T47D (cell line): ENCODE measurements at regions not wholly inside any gene's neighbourhood (a gene's known extent, or its start where the extent isn't known, plus 50 kb on each side); places are given as distances from the start of the nearest gene placed in this dataset.

Source experiments
- DNase-seq, 2 experiments: peaks; one replicate each; pipeline versions ENCODE4 v3.0.0 to v3.0.0-alpha.2; 2011 to 2012; ENCODE audit warnings: low read depth in 1 of 2, low spot score in 1 of 2
- JUND ChIP-seq: IDR thresholded peaks from 2 replicates; pipeline ENCODE4 v1.6.1; 2012; ENCODE audit warnings: low read depth
- in situ Hi-C: cut with HindIII; loops from 2 replicates; pipeline ENCODE4 v1.10.0; 2016; ENCODE audit warnings: low sequenced_read_pairs, low pct_unique_long_range_greater_than_20kb

DNA sequence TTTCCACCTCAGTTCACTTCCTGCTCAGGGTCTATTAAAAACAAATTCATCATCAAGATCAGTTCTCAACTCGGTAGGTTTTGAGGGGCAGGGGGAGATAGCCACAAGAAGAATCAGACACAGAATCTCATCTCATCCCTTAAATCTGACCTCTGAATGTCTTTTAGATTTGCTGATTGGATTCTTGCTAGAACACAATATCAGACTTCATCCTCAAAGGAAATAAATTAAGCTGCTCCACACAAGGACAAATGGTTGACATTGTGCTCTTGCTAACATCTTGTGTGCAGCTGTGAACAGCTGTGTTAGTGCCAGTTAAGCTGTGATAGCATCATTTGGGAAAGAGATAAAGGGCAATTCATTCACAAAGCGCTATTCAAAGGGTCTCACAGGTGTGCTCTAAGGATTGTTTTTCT is 184.0 kb upstream of the ADAMTS9 start:
- in situ Hi-C loops, result no loop called here
- TF ChIP-seq JUND, result no peak
- no peak for DNase-seq

DNA sequence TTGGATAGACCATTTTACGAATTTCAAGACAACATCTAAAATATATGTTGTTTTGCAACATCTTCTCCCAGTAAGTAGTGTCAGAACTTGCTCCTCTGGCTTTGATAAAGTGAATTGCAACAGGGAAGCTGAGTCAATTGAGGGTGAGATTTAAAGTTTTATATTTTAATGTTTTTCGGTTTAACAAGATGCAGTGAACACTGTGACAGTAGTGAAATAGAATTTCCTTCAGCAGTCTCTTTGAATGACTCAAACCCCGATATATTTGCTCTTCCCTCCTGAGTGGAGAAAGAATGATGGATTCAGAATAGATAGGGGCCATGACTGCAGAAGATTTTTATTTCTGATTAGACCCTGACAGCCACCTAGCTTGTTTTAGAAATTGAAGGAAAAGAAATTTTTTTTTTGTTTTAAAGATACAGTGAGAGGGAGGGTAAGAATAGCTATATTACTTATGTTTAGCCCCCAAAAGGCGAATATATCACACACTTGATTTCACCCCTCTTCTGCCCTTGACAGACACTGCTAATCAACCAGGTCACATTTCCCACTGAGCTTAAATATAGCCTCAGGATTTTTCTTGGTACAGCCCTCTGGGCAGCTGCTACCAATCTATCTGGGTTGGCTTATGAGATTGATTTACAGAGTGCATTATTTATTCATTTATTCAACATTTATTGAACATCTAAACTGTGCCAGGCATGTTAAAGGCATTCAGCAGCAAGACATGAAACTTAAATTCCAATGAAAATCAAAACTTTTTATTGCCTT is 183.3 kb upstream of the ADAMTS9 start:
- in situ Hi-C loops, result no loop called here
- no peak for DNase-seq
- TF ChIP-seq JUND, result no peak

DNA sequence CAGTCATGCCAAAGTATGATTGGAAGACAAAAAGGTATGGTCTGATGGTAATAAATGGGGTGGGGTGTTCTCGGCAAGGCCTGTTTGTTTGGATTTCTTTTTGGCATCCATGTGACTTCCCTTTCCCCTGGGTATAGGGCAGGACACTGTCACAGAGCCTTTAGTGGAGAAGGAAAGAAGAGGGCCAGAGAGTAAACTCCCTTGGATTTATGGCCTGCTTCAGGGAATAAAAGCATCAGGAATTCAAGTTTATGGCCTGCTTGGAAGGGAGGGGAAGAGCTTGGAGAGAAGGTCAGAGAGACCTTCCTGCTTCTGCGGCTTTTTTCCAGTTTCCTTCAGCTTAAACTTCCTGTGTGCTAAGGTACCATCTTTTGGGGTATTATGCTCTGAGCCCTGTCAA is 179.4 kb upstream of the ADAMTS9 start:
- no peak for TF ChIP-seq JUND
- in situ Hi-C loops, result no loop called here
- DNase-seq, result no peak

DNA sequence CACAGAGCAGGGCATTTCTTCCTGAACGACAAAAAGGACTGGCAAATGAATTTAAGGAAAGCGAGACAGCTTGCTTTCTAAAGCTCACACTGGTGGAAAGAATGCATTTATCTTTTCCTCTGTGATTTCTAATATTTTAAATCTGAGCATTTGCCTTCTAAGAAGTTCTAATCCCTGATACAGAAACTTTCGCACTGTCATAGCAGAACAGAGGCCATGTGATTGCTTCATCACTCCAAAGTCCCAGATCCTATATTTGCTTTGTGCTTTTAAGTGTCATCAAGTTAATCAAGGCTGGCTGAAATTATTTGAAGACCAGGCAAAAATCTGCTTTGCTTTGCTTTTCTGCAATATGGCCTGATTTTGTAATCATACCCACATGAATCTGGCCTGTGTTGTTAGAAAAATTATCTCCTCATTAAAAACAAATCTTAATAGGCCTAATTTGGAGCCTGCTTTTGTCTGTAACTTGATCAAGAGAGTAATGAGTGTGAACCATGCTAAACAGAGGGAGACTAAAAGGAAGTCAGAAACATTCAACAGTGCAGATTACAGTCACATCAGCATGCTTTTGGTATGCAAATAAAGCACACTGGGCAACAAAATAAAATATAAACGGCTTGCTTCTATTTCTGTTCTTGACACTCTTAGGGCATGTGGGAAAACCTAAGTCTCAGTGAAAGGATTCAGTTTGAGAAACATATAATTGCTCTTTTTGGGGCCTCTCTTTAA is 178.2 kb upstream of the ADAMTS9 start:
- in situ Hi-C loops, result no loop called here
- no peak for DNase-seq
- TF ChIP-seq JUND, result no peak

DNA sequence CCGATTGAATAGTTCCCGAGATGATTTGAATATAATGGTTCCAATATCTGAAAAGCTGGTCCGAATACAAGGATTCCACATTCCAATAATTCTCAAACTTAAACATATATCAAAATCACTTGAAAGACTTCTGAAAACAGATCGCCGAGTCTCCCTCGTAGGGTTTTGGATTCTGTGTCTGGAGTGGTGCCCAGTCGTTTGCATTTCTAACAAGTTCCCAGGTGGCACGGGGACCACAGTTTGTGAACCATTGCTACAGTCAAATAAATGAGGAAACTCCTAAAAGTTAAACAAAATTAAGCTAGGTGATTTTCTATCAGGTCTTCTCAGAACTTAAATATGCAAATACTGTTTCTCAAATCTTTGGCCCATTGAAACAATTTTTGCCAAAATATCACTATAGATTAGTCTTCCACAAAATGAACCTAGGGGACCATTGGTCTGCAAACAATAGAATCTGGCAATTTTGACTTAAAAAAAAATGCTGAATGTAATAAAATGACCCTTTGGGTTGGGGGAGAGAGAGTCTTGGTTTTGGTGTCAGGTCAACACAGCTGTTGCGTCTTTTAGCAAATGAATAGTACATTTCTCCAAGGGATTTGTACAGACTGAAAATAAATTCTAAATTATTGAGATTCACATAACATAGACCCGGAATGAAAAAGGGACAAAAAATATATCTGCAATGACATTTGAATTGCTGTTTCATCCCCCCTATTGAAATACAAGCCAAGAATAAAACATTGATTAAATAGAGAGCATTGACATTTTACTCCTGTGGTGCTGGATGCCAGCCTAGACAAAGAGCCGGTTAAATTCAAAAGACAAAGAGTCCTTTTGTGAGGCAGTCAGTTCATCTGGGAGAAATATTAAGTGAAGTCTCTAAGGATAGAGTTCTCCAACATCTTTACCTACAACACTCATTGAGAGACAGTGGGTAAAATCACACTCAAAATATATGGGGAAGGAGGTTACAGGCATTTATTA is 175.7 kb upstream of the ADAMTS9 start:
- in situ Hi-C loops, result no loop called here
- no peak for DNase-seq
- no peak for TF ChIP-seq JUND

DNA sequence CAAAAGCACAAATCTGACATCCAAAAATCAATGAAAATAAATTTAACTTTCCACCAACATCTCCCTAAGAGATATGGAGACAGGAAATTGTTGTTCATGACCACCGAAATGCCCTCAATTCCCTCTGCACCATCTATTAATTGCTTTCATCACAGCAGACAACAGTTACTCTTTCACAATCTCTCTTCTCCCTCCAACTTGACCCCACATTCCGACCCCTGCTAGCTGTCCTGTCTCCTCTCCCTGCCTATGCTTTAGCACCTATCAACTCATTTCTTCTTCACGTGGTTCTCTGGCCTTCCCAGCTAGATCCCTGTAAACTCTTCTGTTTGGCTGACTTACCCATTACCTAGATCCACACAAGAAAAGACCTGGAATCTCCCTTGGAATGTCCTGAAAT is 173.9 kb upstream of the ADAMTS9 start:
- DNase-seq, result no peak
- in situ Hi-C loops, result no loop called here
- TF ChIP-seq JUND, result no peak

DNA sequence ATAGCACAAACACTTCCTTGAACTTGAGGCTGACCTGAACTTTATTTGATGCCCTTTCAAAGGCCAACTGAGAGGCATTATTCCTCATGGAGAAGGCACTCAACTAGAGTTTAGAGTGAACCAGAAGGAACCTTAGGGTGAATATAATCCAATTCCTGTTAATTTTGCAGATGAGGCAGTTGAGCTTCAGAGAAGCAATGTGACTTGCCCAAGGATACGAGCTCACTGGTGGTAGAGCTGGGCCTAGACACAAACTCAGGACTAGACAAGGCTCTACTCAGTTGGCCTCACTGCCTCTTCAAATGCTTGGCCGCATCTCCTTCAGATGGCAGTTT is 172.7 kb upstream of the ADAMTS9 start:
- no peak for TF ChIP-seq JUND
- in situ Hi-C loops, result no loop called here
- DNase-seq, result no peak

DNA sequence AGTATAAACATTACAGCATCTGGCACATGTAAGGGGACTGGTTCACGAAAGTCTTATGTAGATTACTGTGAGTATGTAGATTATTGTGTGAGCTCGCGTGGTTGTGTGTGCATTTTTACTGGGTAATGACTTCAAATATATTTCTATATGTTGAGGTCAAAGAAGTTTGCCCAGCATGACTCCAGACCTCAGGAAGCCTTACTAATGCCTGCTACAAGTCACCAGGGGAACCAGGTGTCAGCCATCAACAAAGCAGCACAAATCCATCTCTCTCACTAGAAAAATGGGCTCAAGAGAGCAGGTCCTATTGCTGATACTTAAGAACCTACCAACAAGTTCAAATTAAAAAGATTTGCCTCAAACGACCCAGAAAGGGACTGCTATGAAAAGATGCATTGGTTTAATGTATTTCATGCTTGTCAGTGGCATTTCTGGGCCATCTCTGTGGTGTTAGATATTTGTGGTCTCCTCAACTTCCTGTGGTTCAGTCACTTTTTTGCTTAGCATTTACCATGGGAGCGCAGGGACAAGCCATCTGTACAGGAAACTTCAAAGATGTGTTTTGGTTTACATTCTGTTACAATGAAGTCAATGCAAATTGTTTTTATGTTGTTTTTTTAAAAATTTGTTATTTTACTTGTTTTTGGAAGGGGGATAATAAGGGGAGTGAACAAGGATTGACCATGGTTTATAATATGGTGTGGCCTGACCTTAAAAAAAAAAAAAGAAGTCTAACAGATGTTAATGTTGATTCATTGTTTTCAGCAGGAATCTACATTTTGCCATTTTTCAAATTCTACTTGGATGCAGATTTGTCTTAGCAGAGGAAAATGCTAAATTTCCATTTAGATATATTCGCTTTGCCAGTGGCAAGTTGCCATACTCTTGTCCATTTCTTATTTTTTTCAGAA is 172.1 kb upstream of the ADAMTS9 start:
- in situ Hi-C loops, result no loop called here
- DNase-seq, result no peak
- TF ChIP-seq JUND, result no peak

DNA sequence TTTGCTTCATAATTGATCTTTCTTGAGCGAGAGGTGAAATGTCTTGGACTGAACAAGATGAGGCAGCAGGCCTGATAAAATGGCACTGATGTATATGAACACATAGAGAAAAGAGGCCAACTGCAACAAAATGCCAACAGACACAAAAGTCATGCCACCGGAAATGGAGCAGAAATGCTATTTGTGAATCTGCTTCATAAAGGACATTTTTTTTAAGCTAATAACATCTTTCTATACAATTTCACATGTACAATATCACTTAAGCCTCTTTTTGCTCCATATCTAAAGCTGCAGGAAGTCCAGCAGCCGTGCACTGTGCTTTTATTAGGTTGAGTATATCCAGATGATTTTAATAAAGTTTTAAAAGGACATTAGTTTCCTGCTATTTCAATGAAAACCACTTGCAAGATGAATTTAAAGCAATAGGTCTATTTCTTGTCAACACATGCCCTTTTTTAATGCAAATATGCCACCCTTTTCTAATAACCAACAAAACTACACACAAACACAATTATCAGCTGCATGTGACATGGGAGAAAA is 169.2 kb upstream of the ADAMTS9 start:
- in situ Hi-C loops, result no loop called here
- DNase-seq, result no peak
- no peak for TF ChIP-seq JUND

DNA sequence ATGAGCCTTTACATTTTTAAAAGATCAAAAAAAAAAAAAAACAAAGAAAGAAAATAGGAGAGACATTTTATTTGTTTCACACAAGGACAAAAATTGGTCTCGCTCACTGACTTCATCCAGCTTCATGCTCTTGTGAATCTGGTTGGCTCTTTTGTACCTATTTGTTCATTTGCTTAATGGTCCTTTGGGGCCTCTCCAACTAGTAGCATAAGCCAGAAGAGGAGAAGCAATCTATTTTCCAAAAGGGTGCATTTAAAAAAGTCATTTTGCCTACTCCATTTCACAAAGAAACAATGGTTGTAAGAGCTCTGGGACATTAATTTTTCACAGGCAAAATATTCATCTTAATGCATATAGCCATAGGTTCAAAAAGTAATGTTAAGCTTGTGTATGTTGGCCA is 168.3 kb upstream of the ADAMTS9 start:
- no peak for TF ChIP-seq JUND
- no peak for DNase-seq
- in situ Hi-C loops, result no loop called here

DNA sequence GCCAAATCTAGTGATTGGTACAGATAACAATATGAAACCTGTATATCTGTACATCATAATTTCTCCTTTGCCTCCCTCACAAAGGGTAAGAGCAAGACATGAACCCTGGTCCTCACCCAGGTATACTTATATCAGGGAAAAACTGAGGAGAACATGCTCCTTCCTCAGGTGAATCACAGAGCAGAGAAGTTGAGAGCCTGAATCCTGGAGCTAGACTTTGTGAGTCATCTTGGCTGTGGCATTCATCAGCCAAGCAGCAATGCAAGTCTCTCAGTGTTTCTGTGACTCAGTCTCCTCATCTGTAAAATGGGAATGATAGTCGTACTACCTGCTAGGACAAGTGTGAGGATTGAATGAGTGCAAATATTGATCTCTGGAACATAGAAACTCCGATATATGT is 165.7 kb upstream of the ADAMTS9 start:
- DNase-seq, result no peak
- in situ Hi-C loops, result no loop called here
- no peak for TF ChIP-seq JUND
